ENCODE measurements at regions not wholly inside any gene's neighbourhood (a gene's known extent, or its start where the extent isn't known, plus 50 kb on each side); places are given as distances from the start of the nearest gene placed in this dataset.

DNA sequence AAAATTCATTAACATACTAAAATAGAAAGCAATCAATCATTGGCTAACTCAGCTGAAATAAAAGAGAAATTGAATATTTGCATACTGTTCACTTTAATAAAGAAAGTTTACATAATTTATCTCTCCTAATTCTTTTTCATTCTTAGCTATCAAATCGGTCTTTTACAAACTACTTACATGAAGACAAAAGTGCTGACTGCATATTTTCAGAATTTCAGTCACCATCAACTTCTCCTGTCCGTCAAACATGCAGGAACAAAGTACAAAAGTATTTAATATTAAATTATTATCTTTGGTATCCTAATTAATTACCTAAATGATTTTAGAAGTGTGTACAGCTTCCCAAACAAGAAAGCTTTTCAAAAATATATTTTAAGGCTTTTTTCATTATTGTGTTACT, 248.4 kb downstream of the CYLC2 start:
- H3K27me3 ChIP-seq (ENCODE audit: control insufficient read depth in 1 of 2, insufficient read depth in 2 of 2, low read length in 2 of 2): no peaks in the 10 kb centered on the region
- BruUV-seq (replicated peaks): no TSS peak
- no peaks in the 10 kb centered on the region for H3K36me3 ChIP-seq (replicated peaks in 1 of 2; ENCODE audit: control insufficient read depth in 1 of 2, insufficient read depth in 2 of 2, low read length in 2 of 2)
- WGBS (ENCODE audit: low lambda C conversion rate): 3% methylated on average over 2 of the region's 2 CpGs
- no peak overlapping the region for H3K4me2 ChIP-seq (ENCODE audit: low read depth, low read length)
- no peaks in the 10 kb centered on the region for H3K9me3 ChIP-seq (ENCODE audit: low read length)
- H3K27ac ChIP-seq (ENCODE audit: extremely low read length, insufficient read depth, low read length): no peak overlapping the region
- no peaks in the 10 kb centered on the region for H3K79me2 ChIP-seq (ENCODE audit: insufficient read depth, low read length)
- no peak for FAIRE-seq
- H3K4me3 ChIP-seq (replicated peaks in 1 of 3; ENCODE audit: insufficient read depth in 1 of 3, low read depth in 2 of 3, low read length in 3 of 3): no peak overlapping the region
- no peak overlapping the region for H3K9ac ChIP-seq (ENCODE audit: insufficient read depth, low read depth, low read length)
- in situ Hi-C loops (cut with HindIII; ENCODE audit: extremely low pct_ligation_motif_present, low pct_unique_long_range_greater_than_20kb): no loop called here
- no peak for ATAC-seq
- H4K20me1 ChIP-seq (ENCODE audit: insufficient read depth, low read length): no peaks in the 10 kb centered on the region
- no peak for DNase-seq (ENCODE audit: low spot score)
- POLR2A ChIA-PET: no interaction called here
- TF ChIP-seq MAFF (IDR thresholded peaks at IDR 0.05; ENCODE audit: low read depth, low read length): peak; percentile 55
- peak; percentile 52 to 74 for TF ChIP-seq MAFK (conservative IDR thresholded peaks at IDR 0.05 in 1 of 2, IDR thresholded peaks at IDR 0.05 in 1 of 2; ENCODE audit: low read length in 2 of 2)
- TF ChIP-seq, protein P1, sequence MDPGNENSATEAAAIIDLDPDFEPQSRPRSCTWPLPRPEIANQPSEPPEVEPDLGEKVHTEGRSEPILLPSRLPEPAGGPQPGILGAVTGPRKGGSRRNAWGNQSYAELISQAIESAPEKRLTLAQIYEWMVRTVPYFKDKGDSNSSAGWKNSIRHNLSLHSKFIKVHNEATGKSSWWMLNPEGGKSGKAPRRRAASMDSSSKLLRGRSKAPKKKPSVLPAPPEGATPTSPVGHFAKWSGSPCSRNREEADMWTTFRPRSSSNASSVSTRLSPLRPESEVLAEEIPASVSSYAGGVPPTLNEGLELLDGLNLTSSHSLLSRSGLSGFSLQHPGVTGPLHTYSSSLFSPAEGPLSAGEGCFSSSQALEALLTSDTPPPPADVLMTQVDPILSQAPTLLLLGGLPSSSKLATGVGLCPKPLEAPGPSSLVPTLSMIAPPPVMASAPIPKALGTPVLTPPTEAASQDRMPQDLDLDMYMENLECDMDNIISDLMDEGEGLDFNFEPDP (CRISPR knock-in tag; conservative IDR thresholded peaks at IDR 0.05): no peak
- CTCF ChIA-PET (ENCODE audit: low intra/inter-chr PET ratio, low total read pairs): no interaction called here
- H2AFZ ChIP-seq (ENCODE audit: low read length): no peak overlapping the region
- intact Hi-C loops (cut with micrococcal nuclease; ENCODE audit: unreplicated experiment): no loop called here
- H3K4me1 ChIP-seq (ENCODE audit: insufficient read depth, low read length): no peaks in the 10 kb centered on the region

DNA sequence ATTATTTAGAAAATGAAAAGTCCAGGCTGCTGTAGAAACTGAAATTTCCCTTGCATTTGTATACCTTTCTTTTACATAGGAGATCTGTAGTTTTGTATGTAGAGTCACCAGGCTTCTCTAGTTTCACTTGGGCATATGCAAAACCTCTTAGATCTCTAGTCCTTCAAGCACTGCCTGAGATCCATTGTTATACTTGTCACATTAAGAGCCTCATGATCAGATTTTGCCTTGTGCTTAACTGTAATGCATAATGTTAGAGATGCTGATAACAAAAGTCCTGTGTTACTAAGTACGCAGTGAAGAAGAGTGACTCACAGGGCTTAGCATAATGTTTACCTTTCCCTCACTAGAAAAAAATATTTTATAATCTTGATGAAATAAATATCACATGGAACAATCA, 250.2 kb downstream of the CYLC2 start:
- FAIRE-seq (no peak), ATAC-seq (no peak), DNase-seq (ENCODE audit: low spot score) (no peak)
- no peaks in the 10 kb centered on the region for H4K20me1 ChIP-seq (ENCODE audit: insufficient read depth, low read length)
- in situ Hi-C loops (cut with HindIII; ENCODE audit: extremely low pct_ligation_motif_present, low pct_unique_long_range_greater_than_20kb) (no loop called here), intact Hi-C loops (cut with micrococcal nuclease; ENCODE audit: unreplicated experiment) (loop anchor here (5.0 kb wide), 1 partner anchor 873 kb away; no protein-coding TSS in a partner anchor)
- no peaks in the 10 kb centered on the region for H3K36me3 ChIP-seq (replicated peaks in 1 of 2; ENCODE audit: control insufficient read depth in 1 of 2, insufficient read depth in 2 of 2, low read length in 2 of 2)
- no TSS peak for BruUV-seq (replicated peaks)
- H3K4me3 ChIP-seq (replicated peaks in 1 of 3; ENCODE audit: insufficient read depth in 1 of 3, low read depth in 2 of 3, low read length in 3 of 3): no peak overlapping the region
- no peaks in the 10 kb centered on the region for H3K9me3 ChIP-seq (ENCODE audit: low read length)
- WGBS (ENCODE audit: low lambda C conversion rate): 0% methylated on average over 1 of the region's 1 CpG
- H3K79me2 ChIP-seq (ENCODE audit: insufficient read depth, low read length): no peaks in the 10 kb centered on the region
- CTCF ChIA-PET (ENCODE audit: low intra/inter-chr PET ratio, low total read pairs): no interaction called here
- POLR2A ChIA-PET: no interaction called here
- H2AFZ ChIP-seq (ENCODE audit: low read length): no peak overlapping the region
- no peaks in the 10 kb centered on the region for H3K27me3 ChIP-seq (ENCODE audit: control insufficient read depth in 1 of 2, insufficient read depth in 2 of 2, low read length in 2 of 2)
- H3K27ac ChIP-seq (ENCODE audit: extremely low read length, insufficient read depth, low read length): no peak overlapping the region
- H3K9ac ChIP-seq (ENCODE audit: insufficient read depth, low read depth, low read length): no peak overlapping the region
- H3K4me2 ChIP-seq (ENCODE audit: low read depth, low read length): no peak overlapping the region
- no peaks in the 10 kb centered on the region for H3K4me1 ChIP-seq (ENCODE audit: insufficient read depth, low read length)
- TF ChIP-seq KMT2A (CRISPR knock-in tag; IDR thresholded peaks at IDR 0.05): no peak
- TF ChIP-seq, protein P2, sequence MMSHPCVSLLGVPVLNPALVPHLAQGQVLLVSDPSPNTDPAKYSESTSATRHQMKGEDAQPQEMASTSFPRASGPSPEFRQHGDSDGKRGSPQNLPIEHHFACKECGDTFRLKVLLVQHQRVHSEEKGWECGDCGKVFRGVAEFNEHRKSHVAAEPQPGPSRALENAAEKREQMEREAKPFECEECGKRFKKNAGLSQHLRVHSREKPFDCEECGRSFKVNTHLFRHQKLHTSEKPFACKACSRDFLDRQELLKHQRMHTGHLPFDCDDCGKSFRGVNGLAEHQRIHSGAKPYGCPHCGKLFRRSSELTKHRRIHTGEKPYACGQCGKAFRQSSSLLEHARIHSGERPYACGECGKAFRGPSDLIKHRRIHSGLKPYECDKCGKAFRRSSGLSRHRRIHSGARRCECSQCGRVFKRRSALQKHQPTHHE (CRISPR knock-in tag; IDR thresholded peaks at IDR 0.05; ENCODE audit: borderline replicate concordance): no peak
- TF ChIP-seq, protein P3, sequence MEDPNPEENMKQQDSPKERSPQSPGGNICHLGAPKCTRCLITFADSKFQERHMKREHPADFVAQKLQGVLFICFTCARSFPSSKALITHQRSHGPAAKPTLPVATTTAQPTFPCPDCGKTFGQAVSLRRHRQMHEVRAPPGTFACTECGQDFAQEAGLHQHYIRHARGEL (CRISPR knock-in tag; IDR thresholded peaks at IDR 0.05): no peak
- TF ChIP-seq, protein P4, sequence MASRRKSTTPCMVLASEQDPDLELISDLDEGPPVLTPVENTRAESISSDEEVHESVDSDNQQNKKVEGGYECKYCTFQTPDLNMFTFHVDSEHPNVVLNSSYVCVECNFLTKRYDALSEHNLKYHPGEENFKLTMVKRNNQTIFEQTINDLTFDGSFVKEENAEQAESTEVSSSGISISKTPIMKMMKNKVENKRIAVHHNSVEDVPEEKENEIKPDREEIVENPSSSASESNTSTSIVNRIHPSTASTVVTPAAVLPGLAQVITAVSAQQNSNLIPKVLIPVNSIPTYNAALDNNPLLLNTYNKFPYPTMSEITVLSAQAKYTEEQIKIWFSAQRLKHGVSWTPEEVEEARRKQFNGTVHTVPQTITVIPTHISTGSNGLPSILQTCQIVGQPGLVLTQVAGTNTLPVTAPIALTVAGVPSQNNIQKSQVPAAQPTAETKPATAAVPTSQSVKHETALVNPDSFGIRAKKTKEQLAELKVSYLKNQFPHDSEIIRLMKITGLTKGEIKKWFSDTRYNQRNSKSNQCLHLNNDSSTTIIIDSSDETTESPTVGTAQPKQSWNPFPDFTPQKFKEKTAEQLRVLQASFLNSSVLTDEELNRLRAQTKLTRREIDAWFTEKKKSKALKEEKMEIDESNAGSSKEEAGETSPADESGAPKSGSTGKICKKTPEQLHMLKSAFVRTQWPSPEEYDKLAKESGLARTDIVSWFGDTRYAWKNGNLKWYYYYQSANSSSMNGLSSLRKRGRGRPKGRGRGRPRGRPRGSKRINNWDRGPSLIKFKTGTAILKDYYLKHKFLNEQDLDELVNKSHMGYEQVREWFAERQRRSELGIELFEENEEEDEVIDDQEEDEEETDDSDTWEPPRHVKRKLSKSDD (CRISPR knock-in tag; IDR thresholded peaks at IDR 0.05; ENCODE audit: low read depth): no peak
- no peak for TF ChIP-seq FOXP1 (IDR thresholded peaks at IDR 0.05)
- TF ChIP-seq FOXP1 (CRISPR knock-in tag; IDR thresholded peaks at IDR 0.05): no peak
- no peak for TF ChIP-seq BCL6 (CRISPR knock-in tag; IDR thresholded peaks at IDR 0.05)
- TF ChIP-seq ISL2 (CRISPR knock-in tag; IDR thresholded peaks at IDR 0.05): no peak
- TF ChIP-seq NKX3-1 (CRISPR knock-in tag; IDR thresholded peaks at IDR 0.05): no peak
- TF ChIP-seq GABPA (IDR thresholded peaks at IDR 0.05; ENCODE audit: low read depth, low read length): no peak
- TF ChIP-seq GABPA (CRISPR knock-in tag; IDR thresholded peaks at IDR 0.05; ENCODE audit: low read depth): no peak
- no peak for TF ChIP-seq ZMYM3 (CRISPR knock-in tag; IDR thresholded peaks at IDR 0.05)
